Muscle of leg (tissue), 3 donors: ENCODE measurements at regions not wholly inside any gene's neighbourhood (a gene's known extent, or its start where the extent isn't known, plus 50 kb on each side); places are given as distances from the start of the nearest gene placed in this dataset.

Experiments
- DNase-seq: peaks from one replicate; pipeline ENCODE4 v3.0.0; 2013
- H3K27ac ChIP-seq: one replicate; pipeline ENCODE4 v1.5.1; 2013; ENCODE audit warnings: mild to moderate bottlenecking, low read length, control low read depth
- H3K27me3 ChIP-seq: one replicate; pipeline ENCODE4 v1.6.1; 2013; ENCODE audit warnings: low read length; ENCODE audit not compliant: control insufficient read depth, insufficient read depth
- H3K36me3 ChIP-seq: one replicate; pipeline ENCODE4 v1.6.1; 2013; ENCODE audit warnings: low read length; ENCODE audit not compliant: control insufficient read depth, insufficient read depth
- H3K4me1 ChIP-seq: one replicate; pipeline ENCODE4 v1.6.1; 2013; ENCODE audit warnings: low read length; ENCODE audit not compliant: control insufficient read depth, insufficient read depth
- H3K4me3 ChIP-seq: one replicate; pipeline ENCODE4 v1.5.1; 2013; ENCODE audit warnings: low read length, control low read depth
- H3K9me3 ChIP-seq: replicated peaks from 2 replicates; pipeline ENCODE4 v1.6.1; 2013; ENCODE audit warnings: low read depth, low read length; ENCODE audit not compliant: control insufficient read depth
- WGBS: methylation state at CpG from one replicate; pipeline ENCODE4 v1.1.5; 2013; ENCODE audit warnings: missing lambda C conversion rate; ENCODE audit not compliant: insufficient coverage; 5-methylcytosine and 5-hydroxymethylcytosine counted together

DNA sequence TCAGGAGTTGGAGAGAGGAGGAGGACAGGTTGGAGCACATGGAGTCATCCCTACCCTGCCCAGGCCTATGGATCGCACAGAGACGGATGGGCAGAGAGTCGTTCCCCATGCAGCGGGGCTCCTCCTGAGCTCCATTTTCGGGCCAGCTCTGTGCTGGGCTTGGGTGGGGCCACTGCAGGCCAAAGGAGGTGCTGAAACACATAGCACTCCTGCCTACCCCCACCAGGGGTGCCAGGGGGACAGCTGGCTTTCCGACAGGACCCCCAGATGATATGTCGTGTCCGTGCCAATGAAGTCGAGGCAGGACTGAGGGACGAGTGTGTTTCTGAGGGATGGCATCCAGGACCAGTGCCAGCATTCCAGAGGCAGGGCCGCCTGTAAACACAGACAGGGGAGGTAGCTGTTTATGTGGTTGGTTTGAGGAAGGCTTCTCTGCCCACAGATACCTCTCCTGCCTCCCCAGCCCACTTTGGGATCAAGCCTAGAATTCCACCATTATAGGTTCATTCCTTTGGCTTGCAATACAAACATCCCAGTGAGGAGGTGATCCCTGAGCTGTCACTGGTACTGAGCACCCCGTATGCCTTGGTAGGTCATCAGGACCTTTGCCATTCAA is 116.6 kb downstream of the GLI2 start:
- Histone ChIP-seq H3K27ac (no peak overlapping the region), H3K9me3 (peaks cover 4% of the 10 kb centered on the region), H3K36me3 (peaks cover 5% of the 10 kb centered on the region), H3K4me1 (peaks cover 48% of the 10 kb centered on the region), H3K27me3 (no peaks in the 10 kb centered on the region), H3K4me3 (no peak overlapping the region)
- WGBS = 88% methylated on average over 10 of the region's 12 CpGs
- no peak for DNase-seq

DNA sequence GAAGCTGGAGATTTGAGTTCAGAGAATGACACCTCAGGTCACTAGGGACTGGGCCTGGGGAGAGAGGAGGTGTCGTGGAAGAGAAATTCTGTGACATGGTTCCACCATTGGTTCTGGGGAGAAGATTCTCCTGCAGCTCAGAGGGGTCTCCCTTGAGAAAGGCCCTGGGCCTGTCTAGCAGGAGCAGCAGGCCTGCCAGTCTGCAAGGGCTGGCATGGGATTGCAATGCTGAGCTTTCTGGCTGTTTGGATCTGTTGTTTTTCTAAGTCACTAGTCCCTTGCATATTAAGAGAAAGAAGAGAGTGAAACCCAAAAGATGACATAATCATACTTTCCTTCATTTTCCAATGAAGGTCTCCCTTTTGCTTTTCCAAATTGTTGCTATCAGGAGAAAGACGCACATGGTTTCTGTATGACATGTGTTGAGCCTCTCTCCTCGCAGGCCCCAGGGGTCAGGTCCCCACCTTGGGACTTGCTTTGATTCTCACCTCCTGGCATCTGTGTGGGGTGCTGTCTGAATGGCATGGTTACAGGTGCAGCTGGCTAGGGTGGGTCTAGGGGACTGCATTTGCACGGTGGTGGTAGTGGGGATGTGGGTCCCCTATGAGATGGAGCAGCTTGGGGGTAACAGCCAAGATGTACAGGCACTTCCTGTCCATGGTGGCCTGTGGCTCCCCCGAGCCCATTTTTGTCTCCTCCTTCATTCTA is 117.8 kb downstream of the GLI2 start:
- H3K4me1 ChIP-seq = peaks cover 42% of the 10 kb centered on the region
- peaks cover 4% of the 10 kb centered on the region for H3K9me3 ChIP-seq
- H3K27ac ChIP-seq = no peak overlapping the region
- peaks cover 5% of the 10 kb centered on the region for H3K36me3 ChIP-seq
- no peaks in the 10 kb centered on the region for H3K27me3 ChIP-seq
- 82% methylated on average over 1 of the region's 5 CpGs for WGBS
- DNase-seq = no peak
- H3K4me3 ChIP-seq = no peak overlapping the region

DNA sequence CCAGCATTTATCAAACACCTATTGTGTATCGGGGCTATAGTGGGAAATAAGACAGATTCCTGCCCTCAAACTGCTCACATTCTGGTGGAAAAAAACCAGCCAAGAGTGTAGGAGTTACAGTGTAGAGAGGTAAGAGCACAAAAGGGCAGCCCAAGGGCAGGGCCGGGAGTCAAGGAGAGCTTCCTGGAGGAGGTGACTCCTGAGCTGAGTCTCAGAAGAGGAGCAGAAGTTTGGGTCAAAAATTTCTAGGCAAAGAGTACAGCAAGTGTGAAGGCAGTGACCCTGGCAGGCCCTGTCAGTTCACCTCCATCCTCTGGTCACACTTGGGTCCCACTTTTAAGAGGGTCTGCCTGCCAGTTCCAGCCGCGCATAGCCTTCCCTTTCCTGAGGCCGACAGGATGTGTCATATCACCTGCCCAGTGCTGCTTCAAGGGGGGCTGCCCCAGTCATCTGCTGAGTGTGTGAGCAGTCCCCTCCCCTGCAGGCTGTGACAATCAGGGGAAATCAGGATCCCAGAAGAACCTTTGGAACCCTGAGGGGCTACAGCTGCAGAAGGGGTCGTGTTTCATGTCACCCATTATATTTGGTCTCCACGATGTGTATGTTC is 118.4 kb downstream of the GLI2 start:
- peaks cover 5% of the 10 kb centered on the region for H3K36me3 ChIP-seq
- no peak for DNase-seq
- no peak overlapping the region for H3K4me3 ChIP-seq
- H3K27ac ChIP-seq = no peak overlapping the region
- peaks cover 4% of the 10 kb centered on the region for H3K9me3 ChIP-seq
- peaks cover 47% of the 10 kb centered on the region for H3K4me1 ChIP-seq
- H3K27me3 ChIP-seq = no peaks in the 10 kb centered on the region
- 61% methylated on average over 5 of the region's 7 CpGs for WGBS

DNA sequence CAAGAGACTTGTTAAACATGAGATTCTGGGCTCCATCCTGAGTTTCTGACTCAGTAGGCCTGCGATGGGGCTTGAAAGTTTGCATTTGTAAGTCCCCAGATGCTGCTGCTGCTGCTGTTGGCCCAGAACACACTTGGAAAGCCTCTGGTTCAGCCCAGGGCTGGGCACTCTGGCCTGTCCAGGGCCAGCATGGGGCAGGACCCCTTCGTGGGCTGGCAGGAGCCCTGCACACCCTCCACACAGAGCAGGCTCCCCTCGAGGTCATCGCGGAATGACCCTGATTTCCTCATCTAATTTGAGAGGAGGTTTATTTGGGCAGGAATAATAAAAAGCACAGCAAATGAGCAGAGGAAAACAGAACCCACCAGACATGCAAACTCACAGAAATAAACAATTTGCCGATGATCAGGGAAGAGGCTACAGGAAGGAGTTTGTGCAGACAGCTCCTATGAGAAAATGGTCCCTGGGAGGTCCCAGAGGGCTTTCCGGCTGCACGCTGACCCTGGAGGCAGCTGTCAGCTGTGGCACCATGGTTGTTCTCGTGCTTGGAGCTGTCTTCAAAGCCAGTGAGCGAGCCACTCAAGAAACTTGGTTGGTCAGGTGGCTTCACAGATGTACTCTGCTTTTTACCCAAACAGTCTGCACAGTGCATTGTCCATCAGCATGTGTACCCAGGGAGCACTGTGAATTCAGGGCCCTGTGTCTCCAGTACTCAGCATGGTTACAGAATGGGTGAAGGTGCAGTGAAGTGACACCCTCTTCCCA is 119.3 kb downstream of the GLI2 start:
- H3K27me3 ChIP-seq = no peaks in the 10 kb centered on the region
- H3K36me3 ChIP-seq = peaks cover 5% of the 10 kb centered on the region
- WGBS = 47% methylated on average over 5 of the region's 10 CpGs
- DNase-seq = no peak
- no peaks in the 10 kb centered on the region for H3K9me3 ChIP-seq
- H3K27ac ChIP-seq = no peak overlapping the region
- no peak overlapping the region for H3K4me3 ChIP-seq
- H3K4me1 ChIP-seq = peaks cover 47% of the 10 kb centered on the region

DNA sequence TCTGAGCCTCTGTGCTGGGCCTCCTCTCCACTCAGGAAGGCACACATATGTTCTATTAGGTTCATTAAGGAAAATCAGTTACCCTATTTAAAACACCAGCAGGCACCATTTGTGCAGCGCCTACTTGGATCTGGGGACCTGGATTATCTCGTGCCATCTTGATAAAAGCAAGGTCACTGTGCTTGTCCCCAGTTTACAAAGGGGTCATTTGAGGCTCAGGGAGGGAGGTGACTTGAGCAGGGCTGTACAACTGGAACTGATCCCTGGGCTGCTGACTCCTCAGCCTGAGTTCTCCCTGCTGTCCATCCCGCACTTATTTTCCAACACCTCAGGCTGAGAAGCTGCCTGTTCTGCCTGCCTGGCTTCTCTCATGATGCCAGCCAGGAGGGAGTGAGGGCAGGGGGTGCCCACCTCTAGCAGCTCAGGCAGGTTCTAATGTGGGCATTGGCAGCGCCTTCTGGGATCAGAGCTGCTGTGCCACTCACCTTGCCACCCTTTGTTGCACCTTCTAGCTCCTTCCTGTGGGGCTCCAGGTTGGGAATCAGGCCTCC is 120.3 kb downstream of the GLI2 start:
- Histone ChIP-seq H3K27me3 (no peaks in the 10 kb centered on the region), H3K4me3 (no peak overlapping the region), H3K4me1 (peaks cover 50% of the 10 kb centered on the region), H3K27ac (no peak overlapping the region), H3K9me3 (no peaks in the 10 kb centered on the region), H3K36me3 (peaks cover 5% of the 10 kb centered on the region)
- DNase-seq = no peak
- 88% methylated on average over 3 of the region's 4 CpGs for whole genome bisulfite sequencing

DNA sequence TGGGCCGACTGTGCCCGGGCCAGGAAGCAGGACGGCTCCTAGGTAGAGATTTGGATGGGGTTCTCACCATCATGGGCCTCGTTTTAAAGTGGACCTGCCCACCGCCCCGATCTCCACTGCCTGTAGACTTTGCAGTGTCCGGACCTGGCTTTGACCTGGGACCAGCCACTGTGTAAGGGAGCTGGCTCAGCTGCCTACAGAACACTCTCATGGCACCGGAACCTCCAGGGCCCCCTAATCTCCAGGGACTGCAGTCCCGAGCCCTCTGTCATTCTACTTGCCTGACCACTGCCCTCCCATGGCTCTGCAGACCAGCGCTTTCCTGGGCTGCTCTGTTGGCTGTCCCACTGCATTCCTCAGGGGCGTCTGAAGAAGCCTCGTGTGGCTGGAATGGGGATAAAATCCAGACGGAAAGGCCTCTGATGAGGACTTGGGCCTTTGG is 120.8 kb downstream of the GLI2 start:
- H3K36me3 ChIP-seq = peaks cover 5% of the 10 kb centered on the region
- WGBS = 70% methylated on average over 10 of the region's 13 CpGs
- H3K27me3 ChIP-seq = no peaks in the 10 kb centered on the region
- no peak overlapping the region for H3K4me3 ChIP-seq
- H3K9me3 ChIP-seq = no peaks in the 10 kb centered on the region
- H3K4me1 ChIP-seq = peaks cover 49% of the 10 kb centered on the region
- H3K27ac ChIP-seq = no peak overlapping the region
- no peak for DNase-seq

DNA sequence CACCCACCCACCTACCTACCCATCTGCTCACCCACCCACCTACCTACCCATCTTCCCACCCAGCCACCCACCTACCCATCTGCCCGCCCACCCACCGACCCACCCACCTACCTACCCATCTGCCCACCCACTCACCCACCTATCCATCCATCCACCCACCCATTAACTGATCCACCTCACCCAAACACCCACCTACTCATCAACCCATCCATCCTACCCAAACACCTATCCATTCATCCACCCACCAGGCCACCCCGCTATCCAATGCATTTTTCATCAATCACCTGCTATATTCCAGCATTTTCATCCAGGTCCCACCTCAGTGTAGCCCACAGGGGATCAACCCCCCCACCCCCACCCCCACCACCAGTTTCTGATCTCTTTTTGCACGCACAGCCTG is 121.8 kb downstream of the GLI2 start:
- Histone ChIP-seq H3K27me3 (no peaks in the 10 kb centered on the region), H3K4me1 (peaks cover 43% of the 10 kb centered on the region), H3K36me3 (peaks cover 5% of the 10 kb centered on the region), H3K4me3 (no peak overlapping the region), H3K27ac (no peak overlapping the region), H3K9me3 (no peaks in the 10 kb centered on the region)
- no peak for DNase-seq
- 94% methylated on average over 3 of the region's 4 CpGs for WGBS

DNA sequence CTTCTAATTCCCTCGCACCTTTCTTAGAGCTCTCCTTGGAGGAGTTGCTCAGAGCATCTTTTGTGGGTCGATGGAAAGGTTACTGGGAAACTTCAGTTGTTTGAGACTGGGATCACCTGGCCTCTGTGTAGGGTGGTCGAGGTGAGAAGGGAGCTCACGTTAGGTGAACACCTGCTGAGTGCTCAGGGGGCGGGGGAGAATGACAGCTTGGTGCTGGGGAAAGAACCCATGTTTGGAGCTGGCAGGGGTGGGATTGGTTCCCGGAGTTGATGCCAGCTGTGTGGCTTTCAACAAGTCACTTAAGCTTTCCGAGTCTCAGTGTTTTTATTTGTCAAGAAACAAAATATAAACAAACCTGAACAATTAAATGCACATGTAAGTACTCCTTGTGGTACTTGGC is 122.3 kb downstream of the GLI2 start:
- Histone ChIP-seq H3K27ac (no peak overlapping the region), H3K4me1 (peaks cover 39% of the 10 kb centered on the region), H3K9me3 (no peaks in the 10 kb centered on the region), H3K36me3 (peaks cover 5% of the 10 kb centered on the region), H3K4me3 (no peak overlapping the region), H3K27me3 (no peaks in the 10 kb centered on the region)
- DNase-seq = no peak
- 81% methylated on average over 5 of the region's 7 CpGs for WGBS

DNA sequence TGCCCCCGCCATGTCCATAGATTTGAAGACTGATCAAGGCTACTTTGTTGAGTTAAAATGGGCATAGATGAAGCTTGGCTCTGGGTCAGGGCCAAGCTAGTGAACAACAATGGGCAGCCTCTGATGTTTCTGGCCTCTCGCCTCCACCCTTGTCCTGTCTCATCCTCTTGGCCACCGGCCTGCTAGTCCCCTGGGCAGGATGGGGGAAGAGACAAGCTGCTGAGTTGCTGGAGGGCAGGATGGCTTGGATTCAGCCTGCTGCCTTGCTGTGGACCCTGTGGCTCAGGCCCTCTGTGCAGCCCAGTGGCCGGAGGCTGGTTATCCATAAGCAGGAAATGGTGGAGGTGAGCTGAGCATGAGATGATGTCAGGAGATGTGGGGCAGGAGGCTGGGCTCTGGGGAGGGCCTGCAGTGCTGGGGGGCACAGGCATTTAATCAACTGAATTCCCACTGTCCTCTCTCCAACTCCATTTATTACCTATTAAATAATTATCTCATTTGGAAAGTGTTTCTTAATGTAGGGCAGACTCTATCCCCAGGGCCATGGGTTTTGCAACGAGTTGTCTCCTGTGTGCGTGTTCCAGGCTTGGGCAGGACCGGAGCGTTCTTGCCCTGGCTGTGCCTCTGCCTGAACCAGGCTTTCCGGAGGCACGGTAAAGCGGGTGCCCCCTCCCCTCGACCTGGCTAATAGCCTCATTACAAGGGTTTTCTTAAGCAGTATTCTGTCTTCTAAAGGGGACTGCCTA is 122.9 kb downstream of the GLI2 start:
- Histone ChIP-seq H3K27ac (no peak overlapping the region), H3K36me3 (peaks cover 5% of the 10 kb centered on the region), H3K27me3 (peaks cover 3% of the 10 kb centered on the region), H3K9me3 (no peaks in the 10 kb centered on the region), H3K4me1 (peaks cover 35% of the 10 kb centered on the region), H3K4me3 (no peak overlapping the region)
- 65% methylated on average over 9 of the region's 12 CpGs for WGBS
- no peak for DNase-seq
